ENCODE measurements at regions not wholly inside any gene's neighbourhood (a gene's known extent, or its start where the extent isn't known, plus 50 kb on each side); places are given as distances from the start of the nearest gene placed in this dataset.

DNA sequence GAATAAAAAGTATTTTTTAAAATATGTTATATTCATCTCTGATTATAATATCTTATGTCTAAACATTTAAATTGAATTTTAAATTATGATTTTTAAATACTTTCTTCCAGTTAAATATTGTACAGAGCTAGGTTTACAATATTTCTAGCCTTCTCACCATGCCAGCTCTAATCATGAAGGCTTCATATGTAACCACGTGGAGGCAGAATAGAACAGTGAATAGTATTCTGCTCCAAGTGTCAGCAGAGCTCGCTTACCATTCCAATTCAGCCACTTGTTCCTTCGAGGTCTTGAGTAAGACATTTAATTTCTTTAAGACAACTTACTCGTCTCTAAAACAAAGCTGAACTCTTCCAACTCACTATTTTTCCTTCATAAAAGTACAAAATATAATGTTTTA is 871.8 kb downstream of the SUCLG1 start:
- no peaks in the 10 kb centered on the region for H3K4me1 ChIP-seq
- intact Hi-C loops (cut with DNase I; ENCODE audit: low total_unique reads): no loop called here
- H3K9me3 ChIP-seq: no peaks in the 10 kb centered on the region
- no peaks in the 10 kb centered on the region for H3K36me3 ChIP-seq
- TF ChIP-seq POLR2AphosphoS5 (IDR thresholded peaks at IDR 0.05) (no peak), CTCF (IDR thresholded peaks at IDR 0.05) (no peak), POLR2A (IDR thresholded peaks at IDR 0.05) (no peak)
- H3K4me3 ChIP-seq: no peak overlapping the region
- no peaks in the 10 kb centered on the region for H3K27me3 ChIP-seq
- no peak overlapping the region for H3K27ac ChIP-seq
- DNase-seq (ENCODE audit: low spot score in 2 of 2): no peak

GRCh38 chr2:83585250-83585649 is 873.8 kb downstream of the SUCLG1 start:
- DNase-seq (ENCODE audit: low spot score in 2 of 2): no peak
- intact Hi-C loops (cut with DNase I; ENCODE audit: low total_unique reads): no loop called here
- Histone ChIP-seq H3K9me3 (no peaks in the 10 kb centered on the region), H3K27me3 (no peaks in the 10 kb centered on the region), H3K4me3 (no peak overlapping the region), H3K4me1 (no peaks in the 10 kb centered on the region), H3K27ac (no peak overlapping the region), H3K36me3 (no peaks in the 10 kb centered on the region)
- TF ChIP-seq POLR2A (IDR thresholded peaks at IDR 0.05): no peak
- TF ChIP-seq POLR2AphosphoS5 (IDR thresholded peaks at IDR 0.05): no peak
- TF ChIP-seq CTCF (IDR thresholded peaks at IDR 0.05): no peak

DNA sequence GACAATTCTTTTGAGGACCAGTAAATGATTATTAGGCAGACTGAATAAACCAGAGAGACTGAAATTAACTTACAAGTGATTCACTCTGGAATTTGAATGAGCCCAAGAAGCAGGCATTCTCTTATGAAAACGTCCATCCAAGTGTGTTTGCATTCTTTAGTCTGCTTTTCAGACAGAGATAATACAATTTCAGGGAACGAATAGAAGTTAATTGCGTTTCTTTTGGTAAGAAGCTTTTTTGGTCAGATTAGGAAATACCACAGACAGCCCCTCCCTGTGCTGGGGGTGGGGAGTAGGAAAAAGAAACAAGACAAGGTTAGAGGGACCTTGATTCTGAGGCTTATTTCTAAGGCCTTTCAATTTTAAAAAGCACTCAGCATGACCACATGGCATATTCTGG is 874.4 kb downstream of the SUCLG1 start:
- TF ChIP-seq POLR2AphosphoS5 (IDR thresholded peaks at IDR 0.05): no peak
- TF ChIP-seq CTCF (IDR thresholded peaks at IDR 0.05): no peak
- TF ChIP-seq POLR2A (IDR thresholded peaks at IDR 0.05): no peak
- intact Hi-C loops (cut with DNase I; ENCODE audit: low total_unique reads): no loop called here

DNA sequence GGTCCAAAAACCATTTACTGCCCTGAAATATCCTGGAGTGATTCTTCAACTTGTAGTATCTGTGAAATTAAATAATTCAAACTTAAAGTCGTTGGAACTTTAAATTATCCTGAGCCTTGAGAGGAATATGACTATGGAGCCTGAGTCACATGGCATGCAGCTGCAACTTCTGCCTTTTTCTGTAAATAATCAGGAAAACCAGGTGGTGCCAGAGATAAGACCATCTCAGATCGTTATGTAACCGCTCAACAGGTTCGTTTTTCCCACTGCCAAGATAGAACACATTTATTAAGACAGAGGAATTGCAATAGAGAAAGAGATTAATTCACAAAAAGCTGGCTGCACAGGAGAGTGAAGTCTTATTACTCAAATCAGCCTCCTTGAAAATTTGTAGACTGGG is 876.5 kb downstream of the SUCLG1 start:
- Histone ChIP-seq H3K27me3 (no peaks in the 10 kb centered on the region), H3K27ac (no peak overlapping the region), H3K36me3 (no peaks in the 10 kb centered on the region), H3K4me1 (no peaks in the 10 kb centered on the region), H3K9me3 (no peaks in the 10 kb centered on the region), H3K4me3 (no peak overlapping the region)
- intact Hi-C loops (cut with DNase I; ENCODE audit: low total_unique reads): no loop called here
- no peak for TF ChIP-seq CTCF (IDR thresholded peaks at IDR 0.05)
- no peak for TF ChIP-seq POLR2AphosphoS5 (IDR thresholded peaks at IDR 0.05)
- no peak for TF ChIP-seq POLR2A (IDR thresholded peaks at IDR 0.05)
- DNase-seq (ENCODE audit: low spot score in 2 of 2): no peak

More for the DNA sequence above, 874.4 kb downstream of the SUCLG1 start:
- no peak for DNase-seq (ENCODE audit: low spot score in 2 of 2)
- Histone ChIP-seq H3K36me3 (no peaks in the 10 kb centered on the region), H3K4me1 (no peaks in the 10 kb centered on the region), H3K4me3 (no peak overlapping the region), H3K27ac (no peak overlapping the region), H3K27me3 (no peaks in the 10 kb centered on the region), H3K9me3 (no peaks in the 10 kb centered on the region)

DNA sequence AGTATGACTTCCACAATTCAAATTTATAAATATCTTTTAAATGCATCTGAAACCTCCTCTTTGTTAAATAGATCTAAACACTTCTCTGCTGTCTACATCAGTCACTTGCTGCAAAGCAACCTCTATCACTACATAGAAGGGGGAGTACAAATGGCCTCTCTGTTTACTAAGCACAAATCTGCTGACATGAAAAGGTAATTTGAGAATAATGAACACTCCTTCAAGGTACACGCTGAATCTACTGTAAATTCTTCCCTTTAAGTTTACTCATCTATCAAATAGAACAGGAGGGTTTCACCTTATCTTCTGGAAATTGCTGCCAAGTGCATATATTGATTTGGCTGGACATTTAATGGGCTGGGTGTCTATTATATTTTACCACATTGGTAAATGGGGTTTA is 879.6 kb downstream of the SUCLG1 start:
- intact Hi-C loops (cut with DNase I; ENCODE audit: low total_unique reads): no loop called here
- no peak for DNase-seq (ENCODE audit: low spot score in 2 of 2)
- no peak overlapping the region for H3K4me3 ChIP-seq

More for the DNA sequence above, 879.6 kb downstream of the SUCLG1 start:
- Histone ChIP-seq H3K9me3 (no peaks in the 10 kb centered on the region), H3K36me3 (no peaks in the 10 kb centered on the region), H3K27ac (no peak overlapping the region), H3K27me3 (no peaks in the 10 kb centered on the region), H3K4me1 (no peaks in the 10 kb centered on the region)
- no peak for TF ChIP-seq CTCF (IDR thresholded peaks at IDR 0.05)
- TF ChIP-seq POLR2A (IDR thresholded peaks at IDR 0.05): no peak
- TF ChIP-seq POLR2AphosphoS5 (IDR thresholded peaks at IDR 0.05): no peak

All from breast epithelium (tissue), 4 donors.